Caco-2 (cell line): ENCODE measurements at regions not wholly inside any gene's neighbourhood (a gene's known extent, or its start where the extent isn't known, plus 50 kb on each side); places are given as distances from the start of the nearest gene placed in this dataset.
"Not testable (repeated sequence)": the region's sequence is repeated elsewhere in the genome, so short reads cannot be mapped to it uniquely, and the experiment has no call there.

ENCODE experiments used
- BruUV-seq: library from RNA; stranded (reverse); fragments of 400-500 nt; replicated peaks from 2 replicates; lab custom pipeline; 2021; lab: Mats Ljungman, UMichigan
- CTCF ChIA-PET: fragments of 300-600 bp; sonication (Branson Sonifier 250); formaldehyde crosslinking; loops from one replicate; lab custom pipeline; 2022; ENCODE audit warnings: antibody characterized with exemption; lab: Charles Lee
- POLR2A ChIA-PET: fragments of 300-600 bp; sonication (Branson Sonifier 250); formaldehyde crosslinking; loops from one replicate; lab custom pipeline; 2022; ENCODE audit warnings: antibody characterized with exemption; lab: Charles Lee
- DNase-seq, 2 experiments: peaks; one replicate each; pipeline versions ENCODE4 v3.0.0 to v3.0.0-alpha.2; 2020 to 2022
- H3K27me3 ChIP-seq: replicated peaks from 2 replicates; pipeline ENCODE4 v1.6.0; 2011; ENCODE audit warnings: low read length; ENCODE audit not compliant: control insufficient read depth, insufficient read depth
- H3K36me3 ChIP-seq: 2 replicates; pipeline ENCODE4 v1.5.1; 2011; ENCODE audit warnings: low read length; ENCODE audit not compliant: control insufficient read depth, insufficient read depth
- H3K4me1 ChIP-seq: fragments of 250-450 bp; sonication (Bioruptor Pico); 2 replicates; pipeline ENCODE4 v1.5.1; 2020; ENCODE audit warnings: mild to moderate bottlenecking
- H3K4me3 ChIP-seq: 2 replicates; pipeline ENCODE4 v1.5.1; 2011; ENCODE audit warnings: low read depth, mild to moderate bottlenecking, control low read depth, low read length
- H3K9me3 ChIP-seq: fragments of 250-450 bp; sonication (Bioruptor Pico); 2 replicates; pipeline ENCODE4 v1.5.1; 2020; ENCODE audit warnings: mild to moderate bottlenecking, moderate library complexity
- H3K27ac Mint-ChIP-seq: one replicate; pipeline ENCODE4 v1.8.0; 2022; ENCODE audit warnings: mixed read lengths; ENCODE audit not compliant: unreplicated experiment
- H3K27me3 Mint-ChIP-seq: one replicate; pipeline ENCODE4 v1.8.0; 2022; ENCODE audit warnings: mixed read lengths; ENCODE audit not compliant: insufficient read depth, unreplicated experiment
- H3K36me3 Mint-ChIP-seq: one replicate; pipeline ENCODE4 v1.8.0; 2022; ENCODE audit warnings: mild to moderate bottlenecking, mixed read lengths; ENCODE audit not compliant: insufficient read depth, unreplicated experiment
- H3K4me1 Mint-ChIP-seq: one replicate; pipeline ENCODE4 v1.8.0; 2022; ENCODE audit warnings: low read depth, mixed read lengths; ENCODE audit not compliant: unreplicated experiment
- H3K4me3 Mint-ChIP-seq: one replicate; pipeline ENCODE4 v1.8.0; 2022; ENCODE audit warnings: mild to moderate bottlenecking, moderate library complexity, mixed read lengths; ENCODE audit not compliant: unreplicated experiment
- H3K9me3 Mint-ChIP-seq: one replicate; pipeline ENCODE4 v1.8.0; 2022; ENCODE audit warnings: mixed read lengths; ENCODE audit not compliant: unreplicated experiment
- intact Hi-C: fragments of 100-400 bp; cut with micrococcal nuclease; formaldehyde crosslinking; loops from one replicate; pipeline ENCODE4 v1.10.0; 2022; ENCODE audit not compliant: unreplicated experiment
- TF ChIP-seq, protein P1 (sequence below), 2 experiments: fragments of 200-600 bp in 1 of 2; IDR thresholded peaks; 1 replicate in 1 of 2; 2 replicates in 1 of 2; pipeline versions ENCODE4 v1.5.1 to v1.8.0; 2011 to 2022; ENCODE audit warnings: antibody characterized with exemption in 1 of 2, control low read depth in 1 of 2, inconsistent platforms in 1 of 2, low read depth in 1 of 2, low read length in 1 of 2, mild to moderate bottlenecking in 1 of 2, moderate library complexity in 1 of 2; ENCODE audit not compliant: insufficient read depth in 1 of 2, severe bottlenecking in 1 of 2, unreplicated experiment in 1 of 2

DNA sequence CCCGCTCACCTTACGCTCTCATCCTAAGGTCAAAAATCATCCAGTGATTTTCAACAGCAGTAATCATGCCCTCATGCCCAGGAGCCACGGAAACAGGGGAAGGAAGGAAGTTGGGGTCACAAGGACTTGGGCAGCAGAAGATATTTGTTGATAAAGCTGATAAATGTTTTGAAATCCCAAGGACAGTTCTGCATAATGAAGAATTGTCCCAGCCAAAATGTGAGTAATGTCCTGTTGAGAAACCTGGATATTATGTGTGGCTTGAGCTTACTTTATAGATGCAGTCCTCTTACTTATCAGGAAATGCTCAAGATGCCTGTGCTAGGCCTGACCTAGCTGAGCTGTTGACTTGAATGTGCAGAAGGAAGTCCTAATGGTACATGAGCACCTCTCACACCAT lies 263.0 kb upstream of the ZFP42 start:
- TF ChIP-seq, protein P1, sequence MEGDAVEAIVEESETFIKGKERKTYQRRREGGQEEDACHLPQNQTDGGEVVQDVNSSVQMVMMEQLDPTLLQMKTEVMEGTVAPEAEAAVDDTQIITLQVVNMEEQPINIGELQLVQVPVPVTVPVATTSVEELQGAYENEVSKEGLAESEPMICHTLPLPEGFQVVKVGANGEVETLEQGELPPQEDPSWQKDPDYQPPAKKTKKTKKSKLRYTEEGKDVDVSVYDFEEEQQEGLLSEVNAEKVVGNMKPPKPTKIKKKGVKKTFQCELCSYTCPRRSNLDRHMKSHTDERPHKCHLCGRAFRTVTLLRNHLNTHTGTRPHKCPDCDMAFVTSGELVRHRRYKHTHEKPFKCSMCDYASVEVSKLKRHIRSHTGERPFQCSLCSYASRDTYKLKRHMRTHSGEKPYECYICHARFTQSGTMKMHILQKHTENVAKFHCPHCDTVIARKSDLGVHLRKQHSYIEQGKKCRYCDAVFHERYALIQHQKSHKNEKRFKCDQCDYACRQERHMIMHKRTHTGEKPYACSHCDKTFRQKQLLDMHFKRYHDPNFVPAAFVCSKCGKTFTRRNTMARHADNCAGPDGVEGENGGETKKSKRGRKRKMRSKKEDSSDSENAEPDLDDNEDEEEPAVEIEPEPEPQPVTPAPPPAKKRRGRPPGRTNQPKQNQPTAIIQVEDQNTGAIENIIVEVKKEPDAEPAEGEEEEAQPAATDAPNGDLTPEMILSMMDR (IDR thresholded peaks at IDR 0.05; ENCODE audit: insufficient read depth in 1 of 2, low read depth in 1 of 2, low read length in 1 of 2, severe bottlenecking in 1 of 2, unreplicated experiment in 1 of 2) = no peak
- no peaks in the 10 kb centered on the region for H3K36me3 ChIP-seq
- Mint-ChIP-seq H3K27ac (no peak overlapping the region), H3K36me3 (no peaks in the 10 kb centered on the region), H3K4me1 (no peaks in the 10 kb centered on the region), H3K9me3 (no peaks in the 10 kb centered on the region), H3K4me3 (no peak overlapping the region), H3K27me3 (peaks cover 4% of the 10 kb centered on the region)
- H3K4me1 ChIP-seq = no peaks in the 10 kb centered on the region
- POLR2A ChIA-PET = no interaction called here
- intact Hi-C loops = no loop called here
- no peaks in the 10 kb centered on the region for H3K27me3 ChIP-seq
- no peaks in the 10 kb centered on the region for H3K9me3 ChIP-seq
- no peak for DNase-seq
- no peak overlapping the region for H3K4me3 ChIP-seq
- BruUV-seq = no TSS peak
- CTCF ChIA-PET = no interaction called here

DNA sequence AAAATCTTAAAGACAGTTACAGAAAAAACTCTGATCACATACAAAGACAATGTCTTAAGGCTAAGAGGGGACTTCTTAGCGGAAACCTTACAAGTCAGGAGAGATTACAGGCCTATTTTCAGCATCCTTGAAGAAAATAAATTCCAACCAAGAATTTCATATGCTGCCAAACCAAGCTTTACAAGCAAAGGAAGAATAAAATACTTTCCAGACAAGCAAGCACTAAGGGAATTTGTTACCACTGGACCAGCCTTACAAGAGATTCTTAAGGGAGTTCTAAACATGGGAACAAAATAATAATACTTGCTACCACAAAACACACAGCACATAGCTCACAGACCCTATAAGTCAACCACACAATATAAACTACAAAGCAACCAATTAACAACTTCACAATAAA lies 255.8 kb upstream of the ZFP42 start:
- ChIA-PET POLR2A (no interaction called here), CTCF (no interaction called here)
- Mint-ChIP-seq H3K4me1 (no peaks in the 10 kb centered on the region), H3K4me3 (no peak overlapping the region), H3K9me3 (peaks cover 11% of the 10 kb centered on the region), H3K27me3 (peaks cover 2% of the 10 kb centered on the region), H3K27ac (no peak overlapping the region), H3K36me3 (no peaks in the 10 kb centered on the region)
- H3K4me1 ChIP-seq = no peaks in the 10 kb centered on the region
- DNase-seq = no peak
- no peak overlapping the region for H3K4me3 ChIP-seq
- no TSS peak for BruUV-seq
- TF ChIP-seq, protein P1 (IDR thresholded peaks at IDR 0.05; ENCODE audit: insufficient read depth in 1 of 2, low read depth in 1 of 2, low read length in 1 of 2, severe bottlenecking in 1 of 2, unreplicated experiment in 1 of 2) = no peak
- H3K36me3 ChIP-seq = no peaks in the 10 kb centered on the region
- H3K9me3 ChIP-seq = no peaks in the 10 kb centered on the region
- H3K27me3 ChIP-seq = no peaks in the 10 kb centered on the region
- intact Hi-C loops = no loop called here

DNA sequence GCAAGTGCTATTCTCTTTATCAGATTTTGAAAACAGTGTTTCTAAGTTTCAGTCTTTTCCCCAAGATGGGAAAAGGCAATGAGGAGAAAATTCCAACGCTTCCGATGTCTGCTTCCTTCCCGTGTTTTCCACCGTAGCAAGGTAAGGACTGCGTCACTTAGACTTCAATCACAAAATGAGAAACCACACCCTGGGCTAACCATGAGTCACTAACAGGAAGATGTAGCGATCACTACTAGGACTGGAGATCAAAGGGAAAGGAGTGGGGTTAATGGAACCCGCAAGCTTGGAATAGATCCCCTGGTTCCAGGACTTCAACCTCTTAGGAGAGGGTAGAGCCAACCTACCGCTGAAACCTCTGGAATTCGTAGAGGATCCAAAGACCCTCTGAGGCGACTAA lies 250.7 kb upstream of the ZFP42 start:
- ChIA-PET POLR2A (no interaction called here), CTCF (no interaction called here)
- DNase-seq = no peak
- no peak overlapping the region for H3K27ac Mint-ChIP-seq
- no peaks in the 10 kb centered on the region for H3K27me3 Mint-ChIP-seq
- no peak overlapping the region for H3K4me3 ChIP-seq
- H3K9me3 ChIP-seq = no peaks in the 10 kb centered on the region
- no peaks in the 10 kb centered on the region for H3K36me3 Mint-ChIP-seq
- intact Hi-C loops = no loop called here
- H3K9me3 Mint-ChIP-seq = peaks cover 7% of the 10 kb centered on the region
- no TSS peak for BruUV-seq
- no peaks in the 10 kb centered on the region for H3K4me1 Mint-ChIP-seq
- no peaks in the 10 kb centered on the region for H3K27me3 ChIP-seq
- no peaks in the 10 kb centered on the region for H3K36me3 ChIP-seq
- no peaks in the 10 kb centered on the region for H3K4me1 ChIP-seq
- no peak overlapping the region for H3K4me3 Mint-ChIP-seq
- TF ChIP-seq, protein P1 (IDR thresholded peaks at IDR 0.05; ENCODE audit: insufficient read depth in 1 of 2, low read depth in 1 of 2, low read length in 1 of 2, severe bottlenecking in 1 of 2, unreplicated experiment in 1 of 2) = no peak

DNA sequence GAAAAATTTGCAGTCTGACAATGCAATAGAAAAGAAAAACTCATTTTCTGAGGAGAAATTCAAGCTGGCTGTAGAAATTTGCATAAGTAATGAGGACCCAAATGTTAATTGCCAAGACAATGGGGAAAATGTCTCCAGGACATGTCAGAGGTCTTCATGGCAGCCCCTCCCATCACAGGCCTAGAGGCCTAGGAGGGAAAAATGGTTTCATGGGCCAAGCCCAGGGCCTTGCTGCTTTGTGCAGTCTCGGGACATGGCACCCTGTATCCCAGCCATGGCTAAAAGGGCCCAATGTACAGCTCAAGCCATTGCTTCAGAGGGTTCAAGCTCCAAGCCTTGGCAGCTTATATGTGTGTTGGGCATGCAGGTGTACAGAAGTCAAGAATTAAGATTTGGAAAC lies 244.9 kb upstream of the ZFP42 start:
- H3K4me1 ChIP-seq, H3K4me3 Mint-ChIP-seq, H3K27me3 ChIP-seq, BruUV-seq, H3K27ac Mint-ChIP-seq, H3K4me1 Mint-ChIP-seq, POLR2A ChIA-PET, H3K36me3 Mint-ChIP-seq, H3K9me3 ChIP-seq, DNase-seq, H3K36me3 ChIP-seq, H3K4me3 ChIP-seq, CTCF ChIA-PET, intact Hi-C loops, H3K27me3 Mint-ChIP-seq: not testable (repeated sequence)
- peaks cover 27% of the 10 kb centered on the region for H3K9me3 Mint-ChIP-seq
